Lower leg skin (tissue), 4 donors: ENCODE measurements at regions not wholly inside any gene's neighbourhood (a gene's known extent, or its start where the extent isn't known, plus 50 kb on each side); places are given as distances from the start of the nearest gene placed in this dataset.
"Not testable (repeated sequence)": the region's sequence is repeated elsewhere in the genome, so short reads cannot be mapped to it uniquely, and the experiment has no call there.

Source experiments
- DNase-seq, 2 donors: peaks; one replicate each; pipeline ENCODE4 v3.0.0-alpha.2; 2019; ENCODE audit warnings: low spot score in 2 of 2
- H3K4me3 ChIP-seq: fragments of 200-600 bp; sonication (generic); 2 replicates; pipeline ENCODE4 v1.5.1; 2017; ENCODE audit warnings: mild to moderate bottlenecking, low read depth; ENCODE audit not compliant: poor library complexity, severe bottlenecking
- CTCF ChIP-seq, 3 donors: fragments of 450-650 bp; IDR thresholded peaks; one replicate each; pipeline ENCODE4 v1.5.1; 2016; ENCODE audit warnings: antibody characterized with exemption in 3 of 3, mild to moderate bottlenecking in 3 of 3, moderate library complexity in 2 of 3
- POLR2A ChIP-seq, 2 donors: fragments of 450-650 bp; IDR thresholded peaks; one replicate each; pipeline ENCODE4 v1.6.1; 2016 to 2017; ENCODE audit warnings: antibody characterized with exemption in 2 of 2, mild to moderate bottlenecking in 1 of 2, moderate library complexity in 1 of 2
- WGBS, 2 donors: methylation state at CpG; one replicate each; pipeline ENCODE4 v1.1.5; 2018; 5-methylcytosine and 5-hydroxymethylcytosine counted together
- intact Hi-C: fragments of 100-400 bp; cut with DNase I; formaldehyde crosslinking; loops from one replicate; pipeline ENCODE4 v1.15.0; 2023; ENCODE audit warnings: low total_unique reads

DNA sequence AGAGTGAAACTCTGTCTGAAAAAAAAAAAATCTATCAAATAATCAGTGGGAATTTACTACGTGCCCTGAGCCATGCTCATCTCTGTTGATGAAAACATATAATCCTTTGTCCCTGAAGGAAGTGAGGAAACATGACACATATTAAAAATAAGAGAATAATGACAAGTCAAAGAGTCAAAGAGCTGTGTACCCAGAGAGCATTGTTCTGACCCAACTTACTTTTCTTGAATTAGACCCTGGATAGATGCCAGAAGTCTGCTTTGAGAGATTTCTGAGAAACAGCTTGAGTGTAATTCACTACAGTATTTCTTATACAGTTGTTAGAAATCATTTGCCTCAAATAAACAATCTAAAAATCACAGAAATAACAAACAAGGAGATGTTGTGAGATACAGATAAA, 490.0 kb upstream of the PIK3R1 start:
- no peak overlapping the region for H3K4me3 ChIP-seq
- TF ChIP-seq POLR2A (IDR thresholded peaks at IDR 0.05): no peak
- TF ChIP-seq CTCF (IDR thresholded peaks at IDR 0.05): no peak
- 60 to 72% methylated on average over 1 of the region's 1 CpG for WGBS, 2 donors
- no peak for DNase-seq
- intact Hi-C loops: no loop called here

GRCh38 chr5:67724412-67725135, 491.0 kb upstream of the PIK3R1 start:
- no peak for DNase-seq
- intact Hi-C loops: no loop called here
- 45 to 56% methylated on average over 4 of the region's 4 CpGs for WGBS, 2 donors
- TF ChIP-seq POLR2A (IDR thresholded peaks at IDR 0.05) (no peak), CTCF (IDR thresholded peaks at IDR 0.05) (no peak)
- H3K4me3 ChIP-seq: no peak overlapping the region

GRCh38 chr5:67723873-67724272, 491.7 kb upstream of the PIK3R1 start:
- DNase-seq: no peak
- no peak overlapping the region for H3K4me3 ChIP-seq
- intact Hi-C loops: no loop called here
- no peak for TF ChIP-seq POLR2A (IDR thresholded peaks at IDR 0.05)
- no peak for TF ChIP-seq CTCF (IDR thresholded peaks at IDR 0.05)
- WGBS, 2 donors: 66 to 67% methylated on average over 1 of the region's 1 CpG

- intact Hi-C loops, DNase-seq, H3K4me3 ChIP-seq: not testable (repeated sequence)
- 95% methylated on average over 2 of the region's 2 CpGs for whole genome bisulfite sequencing, 2 donors
These were observed 493.0 kb upstream of the PIK3R1 start for GRCh38 chr5:67722582-67722981.

DNA sequence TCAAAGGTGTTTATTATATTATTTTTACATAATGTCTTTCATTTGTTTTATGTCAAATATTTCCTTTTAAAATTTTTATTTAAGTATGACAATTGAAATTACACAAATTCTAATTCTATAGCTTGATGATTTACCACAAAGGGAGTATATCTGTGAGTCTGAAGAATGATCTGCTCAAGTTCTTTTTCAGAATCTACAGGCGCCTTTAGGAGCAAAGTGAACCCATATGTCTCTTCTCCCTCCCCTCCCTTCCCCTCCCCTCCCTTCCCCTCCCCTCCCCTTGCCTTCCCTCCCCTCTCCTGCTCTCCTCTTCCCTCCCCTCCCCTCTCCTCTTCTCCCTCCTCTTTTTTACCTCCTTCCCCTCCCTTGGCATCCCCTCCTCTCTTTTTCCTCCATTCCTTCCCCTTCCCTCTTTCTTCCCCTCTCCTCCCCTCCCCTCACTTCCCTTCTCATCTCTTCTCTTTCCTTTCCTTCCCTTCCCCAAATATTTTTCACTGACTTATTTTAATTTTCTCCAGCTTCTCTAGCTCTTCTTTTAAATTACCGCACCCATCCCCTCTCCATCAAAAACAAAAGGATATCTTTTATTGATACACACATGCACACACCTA, 495.3 kb upstream of the PIK3R1 start:
- WGBS, 2 donors: 89 to 95% methylated on average over 2 of the region's 2 CpGs
- intact Hi-C loops: no loop called here
- DNase-seq: no peak
- no peak for TF ChIP-seq CTCF (IDR thresholded peaks at IDR 0.05)
- no peak for TF ChIP-seq POLR2A (IDR thresholded peaks at IDR 0.05)
- no peak overlapping the region for H3K4me3 ChIP-seq

DNA sequence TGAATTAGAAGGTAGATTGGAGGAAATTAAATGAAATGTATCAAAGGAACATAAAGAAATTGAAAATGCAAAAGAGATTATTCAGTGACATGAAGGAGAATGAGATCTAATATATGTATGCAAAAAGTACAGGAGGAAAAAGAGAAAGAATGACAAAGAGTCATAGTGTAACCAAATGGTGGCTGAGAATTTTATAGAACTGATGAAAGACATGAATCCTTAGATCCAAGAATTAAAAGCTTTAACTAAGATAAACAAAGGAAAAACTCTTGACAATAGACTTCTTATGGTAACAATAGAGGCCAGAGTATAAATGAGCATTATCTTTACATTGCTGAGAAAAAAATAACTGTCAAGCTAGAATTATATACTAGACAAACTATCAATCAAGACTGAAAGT, 505.4 kb upstream of the CD180 start:
- no peak for DNase-seq
- TF ChIP-seq POLR2A (IDR thresholded peaks at IDR 0.05) (no peak), CTCF (IDR thresholded peaks at IDR 0.05) (no peak)
- intact Hi-C loops: no loop called here
- no peak overlapping the region for H3K4me3 ChIP-seq
